Nucleus accumbens (tissue), 56 donors: ENCODE measurements at regions not wholly inside any gene's neighbourhood (a gene's known extent, or its start where the extent isn't known, plus 50 kb on each side); places are given as distances from the start of the nearest gene placed in this dataset.

Source experiments
- DNase-seq, 56 donors: peaks; one replicate each; lab custom pipeline; 2025; lab: John Stamatoyannopoulos, UW

DNA sequence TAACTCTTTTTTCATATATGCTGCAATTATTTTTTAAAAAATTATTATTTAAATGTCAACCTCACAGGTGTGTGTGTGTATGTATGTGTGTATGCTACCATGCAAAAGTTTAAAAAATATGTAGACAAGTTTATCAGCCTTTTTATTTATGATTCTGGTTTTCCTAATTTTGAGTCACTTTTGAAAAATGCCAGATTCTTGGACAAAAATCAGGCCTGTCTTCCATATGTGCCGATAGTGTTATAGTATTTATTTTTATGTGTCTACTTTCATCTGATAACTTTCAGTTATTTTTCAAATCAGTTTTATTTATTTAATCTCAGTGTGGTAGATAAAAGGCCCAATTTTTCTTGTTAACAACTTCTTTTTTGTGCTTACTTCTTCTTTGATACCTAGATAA, 176.2 kb downstream of the RDH14 start:
- DNase-seq, result no peak

DNA sequence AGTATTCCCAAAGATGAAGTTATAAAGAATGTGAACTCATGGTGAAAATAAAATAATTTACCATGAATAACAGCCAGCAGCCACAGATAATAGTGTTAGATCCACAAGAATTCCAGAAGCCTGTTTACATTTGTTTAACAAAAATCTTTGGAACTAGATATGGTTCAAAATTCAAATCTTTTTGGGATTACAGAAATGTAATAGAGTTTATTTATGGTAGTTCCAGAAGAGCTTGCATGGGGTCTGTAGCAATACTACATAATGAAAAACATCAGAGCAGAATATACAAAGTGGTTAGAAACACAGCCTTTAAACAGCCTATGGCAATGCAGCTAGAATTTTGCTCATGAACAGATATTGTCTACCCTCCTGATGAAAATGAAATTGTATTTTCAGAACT, 179.1 kb downstream of the RDH14 start:
- DNase-seq, result no peak

DNA sequence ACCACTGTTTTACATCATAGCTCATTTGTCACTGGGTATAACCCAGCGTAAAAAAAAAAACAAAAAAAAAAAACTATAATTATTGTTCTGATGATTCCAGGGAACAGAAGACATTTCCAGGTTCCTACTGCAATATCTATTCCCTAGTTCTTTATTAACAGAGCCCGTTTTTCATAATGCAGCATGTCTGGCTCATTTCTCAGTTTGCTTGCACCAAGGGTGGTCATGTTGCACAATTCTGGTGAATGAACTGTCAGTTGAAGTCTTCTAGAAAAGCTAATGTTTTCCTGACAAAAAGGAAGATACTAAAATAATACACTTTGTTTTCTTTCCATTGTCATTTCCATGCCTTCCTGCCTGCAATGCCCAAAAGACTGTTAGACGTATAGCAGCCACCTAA, 180.1 kb downstream of the RDH14 start:
- DNase-seq, result no peak

DNA sequence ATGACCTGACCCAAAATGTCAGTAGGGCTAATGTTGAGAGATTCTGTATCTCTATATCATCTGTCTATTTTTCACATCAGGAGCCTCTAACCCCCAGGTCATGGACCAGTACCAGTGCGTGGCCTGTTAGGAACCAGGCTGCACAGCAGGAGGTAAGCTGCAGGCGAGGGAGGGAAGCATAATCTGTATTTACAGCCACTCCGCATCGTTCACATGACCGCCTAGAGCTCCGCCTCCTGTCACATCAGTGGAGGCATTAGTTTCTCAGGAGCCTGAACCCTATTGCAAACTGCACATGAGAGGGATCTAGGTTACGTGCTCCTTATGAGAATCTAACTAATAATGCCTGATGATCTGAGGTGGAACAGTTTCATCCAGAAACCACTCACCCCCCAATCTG, 180.6 kb downstream of the RDH14 start:
- no peak for DNase-seq

DNA sequence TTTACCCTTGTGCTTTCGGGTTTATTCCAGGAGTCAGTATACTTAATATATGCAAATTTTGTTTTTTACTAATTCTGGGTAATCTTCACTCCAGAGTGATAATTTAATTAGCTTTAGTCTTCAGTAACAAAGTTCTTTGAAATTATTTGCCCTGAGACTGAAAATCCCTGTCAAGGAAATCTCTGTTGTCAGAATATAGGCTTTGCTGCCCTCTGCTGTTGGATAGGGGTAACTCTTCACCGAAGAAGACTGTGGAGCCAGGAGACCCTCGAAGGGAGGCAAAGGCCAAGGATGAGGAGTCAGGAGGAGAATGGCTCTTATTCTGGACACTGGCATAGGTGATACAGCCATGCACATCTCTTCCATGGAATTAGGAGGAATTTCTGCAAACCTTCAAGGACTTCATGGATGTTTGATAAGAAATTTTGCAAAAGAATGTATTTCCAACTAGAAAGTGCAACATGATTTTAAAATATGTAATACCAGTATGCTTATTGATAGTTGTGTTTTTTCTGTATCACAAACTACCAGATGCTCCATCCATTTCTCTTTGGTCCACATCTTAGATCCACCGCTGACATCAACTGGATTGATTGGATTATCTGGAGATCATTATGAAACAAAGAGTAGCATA, 182.3 kb downstream of the RDH14 start:
- DNase-seq, result peak in 20 of 56 donors; percentile 1 to 48 (median 8)

DNA sequence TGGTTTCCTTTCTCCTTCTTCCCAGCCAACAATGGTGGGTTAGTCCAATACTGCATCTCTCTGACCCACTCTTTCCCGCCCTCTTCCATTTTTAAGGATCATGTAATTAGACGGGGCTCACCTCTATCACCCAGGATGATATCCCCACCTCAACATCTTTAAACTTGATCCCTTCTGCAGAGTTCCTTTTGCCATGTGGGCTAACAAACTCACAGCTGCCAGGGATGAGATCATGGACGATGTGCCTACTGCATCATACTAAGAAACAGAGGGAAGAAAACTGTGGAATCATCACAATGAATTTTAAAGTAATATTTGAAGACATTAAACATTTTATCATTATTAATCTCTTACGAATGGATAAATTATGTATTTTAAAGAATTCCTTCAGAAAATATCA, 183.5 kb downstream of the RDH14 start:
- no peak for DNase-seq

DNA sequence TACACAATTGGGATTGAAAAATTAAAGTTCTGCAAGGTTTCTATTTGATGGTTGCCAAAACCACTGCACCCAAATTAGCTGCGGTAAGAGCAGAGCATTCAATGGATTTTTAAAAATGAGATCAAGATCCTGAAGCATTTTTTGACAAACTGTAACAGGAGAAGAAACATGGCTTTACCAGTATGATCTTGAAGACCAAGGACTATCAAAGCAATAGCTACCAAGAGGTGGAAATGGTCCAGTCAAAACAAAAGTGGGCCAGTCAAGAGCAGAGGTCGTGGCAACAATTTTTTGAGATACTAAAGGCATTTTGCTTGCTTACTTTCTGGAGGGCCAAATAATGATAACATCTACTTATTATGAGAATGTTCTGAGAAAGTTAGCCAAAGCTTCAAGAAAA, 186.8 kb downstream of the RDH14 start:
- DNase-seq, result no peak

DNA sequence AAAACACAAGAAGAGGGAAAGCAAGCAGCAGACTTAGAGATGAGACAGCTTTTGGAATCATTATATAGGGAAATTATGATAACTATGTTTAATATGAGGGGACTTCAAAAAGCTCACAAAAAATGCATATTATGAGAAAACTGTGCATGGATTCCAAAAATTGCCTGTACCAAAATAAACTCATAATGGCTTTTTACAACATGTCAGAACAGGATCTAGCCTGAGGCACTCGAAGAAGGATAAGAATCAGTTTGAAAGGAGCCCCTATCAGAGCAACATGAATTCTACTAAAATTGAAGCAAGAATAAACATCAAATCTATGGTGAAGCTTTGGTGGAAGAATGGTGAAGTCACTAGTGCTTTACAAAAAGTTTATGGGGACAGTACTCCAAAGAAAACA, 187.4 kb downstream of the RDH14 start:
- DNase-seq, result no peak

DNA sequence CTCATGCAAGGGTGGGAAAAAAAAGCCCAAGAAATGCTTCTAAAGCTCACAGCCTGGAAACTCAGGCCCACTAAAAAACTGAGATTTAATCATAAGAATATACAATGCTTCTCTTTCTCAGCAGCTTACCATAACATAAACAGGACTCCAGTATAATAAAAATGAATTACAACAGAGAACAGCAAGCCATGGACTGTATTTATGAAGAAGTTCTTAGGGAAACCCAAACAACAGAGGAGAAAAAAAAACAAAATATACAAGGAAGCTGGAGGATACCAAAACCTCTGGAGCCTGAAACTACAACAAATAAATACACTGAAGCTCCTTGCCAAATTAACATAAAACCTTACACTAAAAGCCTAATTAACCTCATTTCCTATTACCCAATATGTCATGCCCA, 187.8 kb downstream of the RDH14 start:
- DNase-seq, result no peak

DNA sequence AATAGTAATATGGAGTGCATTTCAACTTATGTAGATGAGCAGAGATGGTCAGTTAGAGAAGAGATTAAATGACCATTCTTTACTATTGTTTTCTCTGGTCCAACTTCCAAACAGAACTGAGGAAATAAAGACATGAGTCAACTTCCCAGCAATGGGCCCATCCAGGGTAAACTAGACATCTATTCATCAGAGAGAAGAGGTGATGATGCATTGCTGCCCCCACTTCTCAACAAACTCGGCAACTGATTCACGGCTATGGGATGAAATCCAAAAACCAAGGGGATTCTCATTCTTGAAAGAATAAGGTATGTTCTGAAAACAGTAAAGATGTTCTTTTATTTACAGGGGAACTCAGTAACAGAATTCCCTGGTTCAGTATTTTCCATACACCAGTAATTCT, 190.7 kb downstream of the RDH14 start:
- no peak for DNase-seq

DNA sequence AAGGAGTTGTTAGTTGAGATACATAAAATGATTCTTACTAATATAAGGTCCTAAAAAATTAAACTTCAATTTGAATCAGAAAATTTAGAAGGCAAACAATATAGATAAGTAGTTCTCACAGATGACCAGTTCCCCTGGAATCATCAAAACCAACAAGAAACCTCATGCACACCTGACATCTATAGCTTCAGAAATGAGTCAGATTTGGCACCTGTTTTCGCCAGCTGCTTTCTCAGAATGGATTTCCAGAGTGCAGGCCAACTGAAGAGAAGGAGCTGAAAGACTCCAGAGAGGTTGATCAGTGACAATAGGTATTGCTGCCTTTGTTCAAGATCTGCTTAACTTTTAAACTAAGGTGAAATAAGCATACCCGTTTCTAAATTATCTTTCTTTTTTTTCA, 192.4 kb downstream of the RDH14 start:
- no peak for DNase-seq

DNA sequence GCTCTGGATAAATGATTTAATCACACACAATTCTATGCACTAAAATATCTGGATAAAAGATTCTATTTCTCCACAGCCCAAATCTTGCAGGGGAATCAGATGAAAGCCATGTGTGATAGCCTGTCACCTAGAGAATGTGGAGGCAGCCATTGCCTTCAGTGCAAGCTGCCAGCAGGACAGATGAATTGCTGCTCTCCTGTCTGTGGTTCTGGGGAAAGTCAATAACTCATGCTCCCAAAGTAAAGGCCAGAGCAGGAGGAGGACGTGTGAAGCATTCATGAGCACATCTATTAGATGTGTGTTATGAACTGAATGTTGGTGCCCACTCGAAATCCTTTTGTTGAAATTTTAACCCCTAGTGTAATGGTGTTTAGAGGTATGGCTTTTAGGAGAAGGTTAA, 195.1 kb downstream of the RDH14 start:
- no peak for DNase-seq

DNA sequence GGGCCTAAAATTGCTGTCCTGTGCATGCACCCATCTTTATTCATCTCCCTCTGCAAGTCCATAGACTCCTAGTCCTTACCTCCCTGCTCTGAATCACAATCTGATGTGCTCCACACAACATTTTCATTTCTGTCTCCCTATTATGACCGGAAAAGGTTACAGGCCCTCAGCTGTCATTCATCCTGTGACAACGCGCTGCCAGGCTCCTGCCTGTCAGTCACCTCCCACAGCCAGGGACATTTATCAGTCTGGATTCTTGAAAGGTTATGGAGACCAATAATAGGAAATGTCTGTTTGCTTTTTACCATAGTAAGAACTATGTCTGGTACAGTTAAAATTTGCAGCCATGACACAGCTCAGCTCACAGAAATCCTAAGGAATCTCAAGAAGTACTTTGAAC, 197.1 kb downstream of the RDH14 start:
- DNase-seq, result no peak

DNA sequence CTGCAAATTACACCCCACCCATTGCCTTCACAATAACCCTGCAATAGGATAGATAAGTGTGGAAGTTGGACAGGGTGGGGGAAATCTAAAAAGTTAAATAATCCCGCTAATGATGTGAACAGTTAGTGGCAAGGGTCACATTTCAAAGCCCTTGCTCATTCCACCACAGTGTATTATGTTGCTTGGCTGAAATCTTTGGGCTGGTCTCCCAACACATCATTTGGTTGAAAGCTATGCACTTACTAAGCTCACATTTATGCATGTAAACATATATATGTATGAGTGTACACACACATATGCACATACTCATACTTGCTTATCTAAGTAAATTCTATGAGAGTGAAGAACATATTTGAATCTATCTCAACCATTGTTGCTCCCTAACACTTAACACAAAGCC, 197.8 kb downstream of the RDH14 start:
- DNase-seq, result no peak

DNA sequence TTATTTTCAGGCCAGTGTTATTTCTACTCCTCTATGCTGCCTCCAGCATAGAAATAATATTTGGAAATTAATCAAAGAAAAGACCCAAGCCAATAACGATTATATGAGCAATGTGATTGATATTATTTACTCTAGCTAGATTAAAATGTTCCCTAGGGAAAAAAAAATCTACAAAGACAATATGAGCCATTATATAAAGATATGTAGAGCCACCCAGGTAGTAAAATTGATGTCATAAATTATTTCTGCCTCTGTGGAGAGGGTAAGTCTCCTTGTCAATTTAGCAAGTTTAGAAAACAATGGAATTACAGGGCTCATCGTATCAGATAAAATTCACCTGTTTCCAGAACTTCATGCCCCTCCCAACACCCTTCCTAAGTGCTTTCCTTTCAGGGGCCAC, 202.9 kb downstream of the RDH14 start:
- no peak for DNase-seq

DNA sequence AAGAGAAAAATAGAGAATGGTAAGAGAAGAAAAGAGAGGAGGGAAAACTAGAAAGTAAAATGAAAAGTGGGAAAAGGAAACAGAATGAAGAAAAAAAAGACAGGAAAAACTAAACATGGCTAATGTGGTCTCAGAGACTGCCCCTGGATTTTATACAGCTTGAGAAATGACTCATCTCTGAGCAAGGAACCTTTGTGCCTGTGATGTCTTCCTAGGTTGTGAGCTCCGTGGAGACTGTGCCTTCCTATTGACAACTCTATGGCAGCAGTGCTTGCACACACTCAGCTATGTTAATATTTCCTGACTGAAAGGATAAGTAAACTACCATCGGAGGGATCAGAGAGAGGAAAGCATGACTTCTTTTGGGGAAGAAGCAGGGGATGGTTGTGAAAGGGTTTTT, 203.8 kb downstream of the RDH14 start:
- DNase-seq, result no peak

DNA sequence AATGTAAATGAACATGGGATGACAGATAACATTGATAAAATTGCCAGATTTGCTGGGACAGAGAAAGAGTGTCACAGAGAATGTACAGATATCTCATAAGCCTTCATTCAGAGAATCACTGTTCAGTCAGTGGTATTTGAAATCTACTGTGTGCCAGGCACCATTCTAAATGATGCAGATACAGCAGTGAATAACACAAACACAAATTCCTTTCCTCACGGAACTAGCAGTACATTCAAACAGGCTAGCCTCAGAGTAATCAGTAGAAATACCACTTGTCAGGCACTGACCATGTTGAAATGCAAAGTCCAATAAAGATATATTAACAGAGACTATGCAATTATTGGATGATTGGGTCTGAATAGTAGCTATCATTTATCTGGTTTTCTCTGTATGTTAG, 211.0 kb downstream of the RDH14 start:
- no peak for DNase-seq

DNA sequence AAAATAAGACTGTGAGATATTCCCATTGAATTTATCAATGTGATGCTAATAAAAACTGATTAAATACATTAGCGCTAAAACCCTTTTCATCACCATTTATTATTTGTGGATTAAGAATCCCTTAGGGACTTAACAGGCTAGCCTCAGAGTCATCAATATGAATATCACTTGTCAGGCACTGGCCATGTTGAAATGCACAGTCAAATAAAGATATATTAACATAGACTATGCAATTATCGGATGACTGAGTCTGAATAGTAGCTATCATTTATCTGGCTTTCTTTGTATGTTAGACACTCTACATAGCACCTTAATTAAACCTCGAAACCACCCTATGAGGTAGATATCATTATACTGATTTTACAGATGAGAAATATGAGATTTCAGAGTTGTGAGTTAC, 213.6 kb downstream of the RDH14 start:
- no peak for DNase-seq

DNA sequence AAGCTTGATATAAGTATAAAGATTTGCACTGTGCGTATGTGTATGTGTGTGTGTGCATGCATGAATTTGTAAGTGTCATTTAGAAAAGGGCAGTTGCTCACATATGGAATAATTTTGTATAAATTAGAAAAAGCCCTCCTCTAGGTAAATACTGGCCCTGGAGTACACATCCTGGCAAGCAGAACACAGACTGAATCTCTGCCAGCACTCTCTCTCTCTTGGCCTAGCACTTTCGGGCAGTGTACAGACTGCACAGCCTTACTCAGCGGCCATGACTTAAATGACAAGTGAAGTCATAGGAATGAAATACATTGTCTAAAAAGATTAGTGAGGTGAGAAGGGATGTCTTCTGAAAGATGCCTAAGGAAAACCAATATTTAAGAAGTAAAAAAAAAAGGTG, 214.1 kb downstream of the RDH14 start:
- DNase-seq, result no peak

DNA sequence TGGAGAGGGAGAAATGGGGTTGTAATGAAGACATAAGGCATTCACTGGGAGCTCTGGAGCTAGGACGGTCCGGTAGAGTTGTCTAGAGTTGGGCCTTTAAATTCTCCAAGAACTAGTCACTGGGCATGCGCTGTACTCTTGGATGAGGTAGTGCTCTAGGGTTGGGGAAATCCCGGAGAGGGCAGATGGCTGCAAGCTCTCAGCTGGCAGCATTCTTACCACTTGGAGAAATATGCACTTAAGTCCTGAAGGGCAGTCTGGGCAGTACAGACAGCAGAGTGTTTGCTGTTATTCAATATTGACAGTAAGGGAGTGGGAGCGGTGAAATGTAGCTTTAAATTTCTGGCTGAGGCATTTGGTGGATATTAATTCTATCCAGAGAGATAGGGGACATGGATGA, 214.6 kb downstream of the RDH14 start:
- DNase-seq, result no peak

DNA sequence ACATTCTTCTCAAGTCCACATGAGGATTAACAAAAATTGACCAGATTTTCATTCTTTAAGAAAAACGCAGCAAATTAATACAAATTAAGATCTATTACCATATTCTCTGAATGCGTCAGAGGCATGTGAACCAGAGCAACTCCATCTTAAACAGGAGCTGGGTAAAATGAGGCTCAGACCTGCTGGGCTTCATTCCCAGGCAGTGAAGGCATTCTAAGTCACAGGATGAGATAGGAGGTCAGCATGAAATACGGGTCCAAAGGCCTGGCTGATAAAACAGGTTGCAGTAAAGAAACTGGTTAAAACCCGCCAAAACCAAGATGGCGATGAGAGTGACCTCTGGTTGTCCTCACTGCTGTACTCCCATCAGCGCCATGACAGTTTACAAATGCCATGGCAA, 217.6 kb downstream of the RDH14 start:
- no peak for DNase-seq

DNA sequence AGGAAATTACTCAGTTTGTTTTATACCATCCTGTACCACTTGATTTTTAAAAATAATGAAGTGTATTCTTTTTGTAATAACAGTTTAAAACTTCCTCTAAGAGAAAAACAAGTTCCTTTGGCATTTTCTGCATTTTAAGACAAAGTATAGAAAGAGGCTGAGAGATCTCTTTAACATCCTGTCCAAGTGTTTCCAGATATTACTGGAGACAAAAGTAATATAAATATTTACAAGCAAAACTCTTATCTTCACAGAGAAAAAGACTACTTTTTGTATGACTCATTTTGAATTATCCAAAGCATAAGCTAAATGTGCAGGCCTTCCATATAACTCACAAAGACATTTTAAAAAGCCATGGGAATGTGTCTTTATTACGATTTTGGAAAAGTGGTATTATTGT, 221.1 kb downstream of the RDH14 start:
- DNase-seq, result no peak

DNA sequence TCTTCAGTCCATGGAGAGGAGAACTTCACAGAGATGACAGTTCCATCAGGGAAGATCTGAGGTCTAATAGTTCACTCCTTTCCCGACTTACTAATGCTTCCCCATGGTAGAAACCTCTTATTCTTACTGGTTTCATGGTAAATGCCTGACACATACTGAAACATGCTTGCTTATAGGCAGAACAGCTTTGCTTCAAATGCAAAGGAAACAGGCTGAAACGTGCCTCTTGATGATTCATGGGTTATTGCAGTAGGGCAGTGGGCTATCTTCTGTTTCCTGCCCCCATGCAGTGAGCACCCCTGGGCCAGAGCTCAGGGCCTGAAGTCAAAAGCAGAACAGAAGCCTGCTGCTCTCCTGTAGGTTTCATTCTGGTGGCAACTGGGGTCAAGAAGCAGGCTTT, 223.5 kb downstream of the RDH14 start:
- no peak for DNase-seq
